ENCODE measurements at regions not wholly inside any gene's neighbourhood (a gene's known extent, or its start where the extent isn't known, plus 50 kb on each side); places are given as distances from the start of the nearest gene placed in this dataset.

DNA sequence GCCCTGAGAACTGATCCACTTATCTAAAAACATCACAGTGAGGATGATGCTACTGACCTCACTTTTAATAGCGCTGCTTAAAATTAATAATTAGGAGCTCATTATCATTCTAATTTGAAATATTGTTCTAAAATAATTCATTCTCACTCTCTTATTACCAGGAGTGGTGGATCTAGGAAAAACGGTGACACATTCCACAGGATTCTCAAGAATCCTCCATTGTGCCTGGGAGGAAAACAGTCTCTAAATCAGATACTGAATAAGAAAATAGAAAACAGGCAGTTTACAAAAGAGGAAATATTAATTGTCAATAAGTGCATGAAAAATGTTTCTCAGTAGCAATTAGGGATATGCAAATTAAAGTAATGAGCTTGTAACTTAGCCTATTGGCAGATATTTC lies 187.4 kb downstream of the TENT5A start:
- Histone ChIP-seq H3K4me3 (ENCODE audit: low read length) (no peak overlapping the region), H3K36me3 (ENCODE audit: control insufficient read depth, insufficient read depth, low read length) (no peaks in the 10 kb centered on the region), H3K4me1 (ENCODE audit: control insufficient read depth, insufficient read depth, low read length) (no peaks in the 10 kb centered on the region), H3K27ac (ENCODE audit: low read length) (no peak overlapping the region), H3K27me3 (ENCODE audit: control insufficient read depth, insufficient read depth, low read length) (no peaks in the 10 kb centered on the region), H3K9me3 (replicated peaks; ENCODE audit: control insufficient read depth, low read depth, low read length) (no peaks in the 10 kb centered on the region)
- no peak for DNase-seq
- WGBS (ENCODE audit: insufficient coverage), result no CpG with 5 or more reads among the region's 2 CpGs

DNA sequence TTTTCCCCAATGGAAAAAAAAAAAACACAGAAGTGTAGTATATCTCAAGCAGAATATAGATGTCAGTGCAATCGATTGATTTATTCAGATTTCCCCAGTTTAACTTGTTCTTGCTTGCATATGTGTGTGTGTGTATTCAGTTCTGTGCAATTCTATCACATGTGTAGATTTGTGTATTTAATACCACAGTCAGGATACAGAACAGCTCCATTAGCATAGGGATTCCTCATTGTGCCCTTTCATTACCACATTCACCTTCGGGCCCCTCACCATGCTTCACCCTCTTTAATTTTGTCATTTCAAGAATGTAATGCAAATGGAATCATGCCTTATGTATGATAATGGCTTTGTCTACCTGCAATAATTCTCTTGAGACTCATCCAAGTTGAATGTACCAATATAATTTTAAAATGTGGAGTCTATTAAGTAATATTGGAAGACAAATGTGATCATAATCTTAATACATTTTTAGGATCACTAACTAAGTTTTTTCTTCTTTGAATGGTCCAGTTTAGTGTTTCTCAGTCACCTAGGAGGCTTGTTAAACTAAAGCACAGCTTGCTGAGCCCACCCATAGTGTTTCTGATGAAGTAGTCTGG lies 187.9 kb downstream of the TENT5A start:
- no peaks in the 10 kb centered on the region for H3K36me3 ChIP-seq (ENCODE audit: control insufficient read depth, insufficient read depth, low read length)
- H3K27ac ChIP-seq (ENCODE audit: low read length), result no peak overlapping the region
- H3K9me3 ChIP-seq (replicated peaks; ENCODE audit: control insufficient read depth, low read depth, low read length), result no peaks in the 10 kb centered on the region
- DNase-seq, result no peak
- no peaks in the 10 kb centered on the region for H3K27me3 ChIP-seq (ENCODE audit: control insufficient read depth, insufficient read depth, low read length)
- no peaks in the 10 kb centered on the region for H3K4me1 ChIP-seq (ENCODE audit: control insufficient read depth, insufficient read depth, low read length)
- no peak overlapping the region for H3K4me3 ChIP-seq (ENCODE audit: low read length)
- no CpG with 5 or more reads among the region's 2 CpGs for WGBS (ENCODE audit: insufficient coverage)

GRCh38 chr6:81562169-81562568 lies 190.3 kb downstream of the TENT5A start:
- no peak overlapping the region for H3K27ac ChIP-seq (ENCODE audit: low read length)
- no peak overlapping the region for H3K4me3 ChIP-seq (ENCODE audit: low read length)
- WGBS (ENCODE audit: insufficient coverage), result no CpG with 5 or more reads among the region's 2 CpGs
- H3K4me1 ChIP-seq (ENCODE audit: control insufficient read depth, insufficient read depth, low read length), result no peaks in the 10 kb centered on the region
- peak; percentile 60 for DNase-seq
- no peaks in the 10 kb centered on the region for H3K27me3 ChIP-seq (ENCODE audit: control insufficient read depth, insufficient read depth, low read length)
- no peaks in the 10 kb centered on the region for H3K36me3 ChIP-seq (ENCODE audit: control insufficient read depth, insufficient read depth, low read length)
- H3K9me3 ChIP-seq (replicated peaks; ENCODE audit: control insufficient read depth, low read depth, low read length), result no peaks in the 10 kb centered on the region

DNA sequence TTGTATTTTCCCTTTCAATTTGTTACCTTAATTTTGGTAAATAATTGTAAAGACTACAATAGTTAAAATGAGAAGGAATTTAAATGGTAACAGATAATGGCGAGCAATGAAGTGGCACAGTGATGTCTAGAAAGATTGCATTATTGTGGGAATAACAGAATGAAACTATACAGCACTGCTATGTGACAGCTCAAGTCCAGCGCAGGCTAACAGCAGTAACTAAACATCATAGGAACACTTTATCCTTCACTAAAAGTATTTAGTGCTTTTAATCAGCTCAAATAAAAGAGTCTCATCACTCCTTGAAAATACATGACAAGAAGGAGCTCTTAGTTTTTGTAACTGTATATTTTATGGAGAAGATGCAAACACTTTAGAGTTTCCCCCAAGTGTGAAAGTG lies 190.8 kb downstream of the TENT5A start:
- no peaks in the 10 kb centered on the region for H3K36me3 ChIP-seq (ENCODE audit: control insufficient read depth, insufficient read depth, low read length)
- WGBS (ENCODE audit: insufficient coverage), result no CpG with 5 or more reads among the region's 2 CpGs

GRCh38 chr6:81561071-81561564 lies 191.4 kb downstream of the TENT5A start:
- H3K9me3 ChIP-seq (replicated peaks; ENCODE audit: control insufficient read depth, low read depth, low read length), result no peaks in the 10 kb centered on the region
- DNase-seq, result no peak
- 100% methylated on average over 1 of the region's 2 CpGs for WGBS (ENCODE audit: insufficient coverage)
- no peaks in the 10 kb centered on the region for H3K4me1 ChIP-seq (ENCODE audit: control insufficient read depth, insufficient read depth, low read length)
- no peak overlapping the region for H3K4me3 ChIP-seq (ENCODE audit: low read length)
- no peaks in the 10 kb centered on the region for H3K27me3 ChIP-seq (ENCODE audit: control insufficient read depth, insufficient read depth, low read length)
- H3K36me3 ChIP-seq (ENCODE audit: control insufficient read depth, insufficient read depth, low read length), result no peaks in the 10 kb centered on the region
- no peak overlapping the region for H3K27ac ChIP-seq (ENCODE audit: low read length)

More for the DNA sequence above, 190.8 kb downstream of the TENT5A start:
- no peak overlapping the region for H3K4me3 ChIP-seq (ENCODE audit: low read length)
- no peaks in the 10 kb centered on the region for H3K9me3 ChIP-seq (replicated peaks; ENCODE audit: control insufficient read depth, low read depth, low read length)
- H3K27me3 ChIP-seq (ENCODE audit: control insufficient read depth, insufficient read depth, low read length), result no peaks in the 10 kb centered on the region
- no peak overlapping the region for H3K27ac ChIP-seq (ENCODE audit: low read length)
- no peak for DNase-seq
- H3K4me1 ChIP-seq (ENCODE audit: control insufficient read depth, insufficient read depth, low read length), result no peaks in the 10 kb centered on the region

DNA sequence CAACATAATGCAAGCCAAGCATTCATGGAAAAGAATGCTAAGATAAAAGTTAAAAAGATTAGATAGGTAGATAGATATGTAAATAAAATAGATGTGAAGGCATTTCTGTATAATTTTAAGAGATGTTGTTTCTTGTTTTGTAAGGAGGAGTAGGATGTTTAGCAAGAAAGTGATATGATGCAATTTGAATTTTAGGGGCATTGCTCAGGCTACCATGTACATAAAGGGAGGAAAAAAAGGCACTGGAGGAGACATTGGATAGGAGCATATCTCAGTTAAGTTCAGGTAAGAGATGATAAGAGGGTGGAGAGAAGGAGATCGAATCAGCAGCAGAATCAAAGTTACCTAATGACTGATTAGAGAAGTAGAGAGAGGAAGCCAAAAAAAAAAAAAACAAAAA lies 194.7 kb downstream of the TENT5A start:
- H3K36me3 ChIP-seq (ENCODE audit: control insufficient read depth, insufficient read depth, low read length), result no peaks in the 10 kb centered on the region
- H3K27me3 ChIP-seq (ENCODE audit: control insufficient read depth, insufficient read depth, low read length), result no peaks in the 10 kb centered on the region
- H3K27ac ChIP-seq (ENCODE audit: low read length), result no peak overlapping the region
- no peaks in the 10 kb centered on the region for H3K4me1 ChIP-seq (ENCODE audit: control insufficient read depth, insufficient read depth, low read length)
- H3K4me3 ChIP-seq (ENCODE audit: low read length), result no peak overlapping the region
- DNase-seq, result no peak
- no CpG with 5 or more reads among the region's 1 CpG for WGBS (ENCODE audit: insufficient coverage)
- H3K9me3 ChIP-seq (replicated peaks; ENCODE audit: control insufficient read depth, low read depth, low read length), result no peaks in the 10 kb centered on the region

- no peak overlapping the region for H3K27ac ChIP-seq (ENCODE audit: low read length)
- no peaks in the 10 kb centered on the region for H3K4me1 ChIP-seq (ENCODE audit: control insufficient read depth, insufficient read depth, low read length)
- DNase-seq, result peak; percentile 65
- WGBS (ENCODE audit: insufficient coverage), result no CpG with 5 or more reads among the region's 2 CpGs
- H3K4me3 ChIP-seq (ENCODE audit: low read length), result no peak overlapping the region
- H3K9me3 ChIP-seq (replicated peaks; ENCODE audit: control insufficient read depth, low read depth, low read length), result no peaks in the 10 kb centered on the region
- H3K27me3 ChIP-seq (ENCODE audit: control insufficient read depth, insufficient read depth, low read length), result no peaks in the 10 kb centered on the region
- no peaks in the 10 kb centered on the region for H3K36me3 ChIP-seq (ENCODE audit: control insufficient read depth, insufficient read depth, low read length)
Measured at GRCh38 chr6:81556551-81556950, 195.9 kb downstream of the TENT5A start.

DNA sequence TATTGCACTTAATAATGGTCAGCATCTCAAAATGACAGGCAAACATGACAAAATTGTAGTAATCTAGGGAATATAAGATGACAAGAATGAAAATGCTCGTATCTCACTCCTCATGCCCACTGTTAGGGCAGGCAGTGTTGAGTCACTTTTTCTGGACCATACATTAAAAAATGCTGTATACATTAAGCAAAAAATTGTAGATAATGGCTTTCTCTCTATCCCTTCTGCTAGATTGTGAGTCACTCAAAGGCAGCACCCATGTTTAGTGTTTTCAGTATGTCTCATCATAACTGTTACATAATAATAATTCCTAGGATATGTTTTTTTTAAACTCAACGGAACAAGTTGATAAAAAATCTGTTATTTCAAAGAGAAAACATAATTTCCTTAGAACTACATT lies 199.3 kb downstream of the TENT5A start:
- no peaks in the 10 kb centered on the region for H3K27me3 ChIP-seq (ENCODE audit: control insufficient read depth, insufficient read depth, low read length)
- DNase-seq, result no peak
- no peak overlapping the region for H3K4me3 ChIP-seq (ENCODE audit: low read length)
- WGBS (ENCODE audit: insufficient coverage), result no CpG with 5 or more reads among the region's 2 CpGs
- no peaks in the 10 kb centered on the region for H3K4me1 ChIP-seq (ENCODE audit: control insufficient read depth, insufficient read depth, low read length)
- no peaks in the 10 kb centered on the region for H3K36me3 ChIP-seq (ENCODE audit: control insufficient read depth, insufficient read depth, low read length)
- no peaks in the 10 kb centered on the region for H3K9me3 ChIP-seq (replicated peaks; ENCODE audit: control insufficient read depth, low read depth, low read length)
- H3K27ac ChIP-seq (ENCODE audit: low read length), result no peak overlapping the region

DNA sequence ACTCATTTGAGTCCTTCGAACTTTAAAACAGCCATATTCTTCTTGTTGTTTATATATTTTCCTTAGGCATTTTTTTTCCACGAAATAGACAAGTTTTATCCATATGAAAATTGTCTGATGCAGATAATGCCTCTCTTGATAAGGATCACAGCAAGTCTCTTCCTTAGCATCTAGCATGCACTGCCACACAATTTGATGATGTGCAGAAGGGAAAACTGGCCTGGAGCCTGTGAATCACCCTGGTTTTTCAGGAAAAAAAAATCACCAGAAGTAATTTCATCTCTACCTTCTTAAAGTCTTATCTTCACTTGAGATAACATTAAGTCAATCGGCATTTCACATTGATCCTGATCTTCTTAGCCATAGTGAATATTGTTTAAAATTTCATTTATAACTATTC lies 199.8 kb downstream of the TENT5A start:
- H3K9me3 ChIP-seq (replicated peaks; ENCODE audit: control insufficient read depth, low read depth, low read length), result no peaks in the 10 kb centered on the region
- no peak overlapping the region for H3K27ac ChIP-seq (ENCODE audit: low read length)
- no peaks in the 10 kb centered on the region for H3K27me3 ChIP-seq (ENCODE audit: control insufficient read depth, insufficient read depth, low read length)
- no peak for DNase-seq
- no peaks in the 10 kb centered on the region for H3K4me1 ChIP-seq (ENCODE audit: control insufficient read depth, insufficient read depth, low read length)
- no CpG with 5 or more reads among the region's 3 CpGs for WGBS (ENCODE audit: insufficient coverage)
- no peak overlapping the region for H3K4me3 ChIP-seq (ENCODE audit: low read length)
- H3K36me3 ChIP-seq (ENCODE audit: control insufficient read depth, insufficient read depth, low read length), result no peaks in the 10 kb centered on the region

DNA sequence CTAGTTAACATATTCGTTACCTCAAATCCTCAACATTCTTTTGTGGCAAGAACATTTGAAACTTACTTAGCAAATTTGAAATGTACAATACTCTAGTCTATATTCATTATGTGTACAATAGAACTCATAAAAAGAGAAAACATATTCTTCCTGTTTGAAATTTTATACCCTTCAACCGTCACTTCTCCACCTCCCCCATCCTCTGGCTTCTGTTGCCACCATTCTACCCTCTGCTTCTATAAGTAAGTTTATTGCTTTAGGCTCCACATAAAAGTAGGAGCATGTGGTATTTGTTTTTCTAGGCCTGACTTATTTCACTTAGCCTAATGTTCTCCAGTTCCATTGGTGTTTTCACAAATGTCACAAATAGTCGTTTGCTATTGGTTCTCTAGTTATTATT lies 205.3 kb downstream of the TENT5A start:
- DNase-seq, result no peak
- Histone ChIP-seq H3K27ac (ENCODE audit: low read length) (no peak overlapping the region), H3K4me1 (ENCODE audit: control insufficient read depth, insufficient read depth, low read length) (no peaks in the 10 kb centered on the region), H3K36me3 (ENCODE audit: control insufficient read depth, insufficient read depth, low read length) (no peaks in the 10 kb centered on the region), H3K27me3 (ENCODE audit: control insufficient read depth, insufficient read depth, low read length) (no peaks in the 10 kb centered on the region), H3K4me3 (ENCODE audit: low read length) (no peak overlapping the region), H3K9me3 (replicated peaks; ENCODE audit: control insufficient read depth, low read depth, low read length) (no peaks in the 10 kb centered on the region)
- WGBS (ENCODE audit: insufficient coverage), result no CpG with 5 or more reads among the region's 3 CpGs

DNA sequence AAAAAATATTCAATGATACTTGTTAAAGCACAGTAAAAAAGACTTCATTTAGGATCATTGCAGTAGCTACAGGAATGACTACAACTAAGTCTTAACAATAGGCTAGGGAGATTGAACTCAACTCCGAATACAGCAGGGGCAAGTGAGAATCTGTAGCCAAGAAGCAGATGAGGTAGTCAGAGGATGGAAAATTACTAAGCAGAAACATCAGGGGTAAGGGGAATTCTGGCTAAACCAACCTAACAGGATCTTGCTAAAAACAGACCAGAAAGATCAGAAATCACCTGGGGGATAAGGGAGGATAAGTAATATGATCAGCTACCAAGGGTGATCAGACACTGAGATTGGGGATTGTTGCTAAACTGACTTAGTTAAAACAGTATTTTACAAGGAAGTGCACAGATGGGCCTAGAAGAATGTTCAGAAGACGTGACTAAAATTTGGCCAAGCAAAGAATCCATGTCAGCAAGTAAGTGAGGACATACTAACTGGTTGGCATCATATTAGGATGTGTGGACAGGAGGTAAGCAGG lies 217.5 kb downstream of the TENT5A start:
- Histone ChIP-seq H3K4me1 (ENCODE audit: control insufficient read depth, insufficient read depth, low read length) (no peaks in the 10 kb centered on the region), H3K4me3 (ENCODE audit: low read length) (no peak overlapping the region), H3K27me3 (ENCODE audit: control insufficient read depth, insufficient read depth, low read length) (no peaks in the 10 kb centered on the region), H3K27ac (ENCODE audit: low read length) (no peak overlapping the region), H3K9me3 (replicated peaks; ENCODE audit: control insufficient read depth, low read depth, low read length) (no peaks in the 10 kb centered on the region), H3K36me3 (ENCODE audit: control insufficient read depth, insufficient read depth, low read length) (no peaks in the 10 kb centered on the region)
- 83% methylated on average over 1 of the region's 2 CpGs for WGBS (ENCODE audit: insufficient coverage)
- no peak for DNase-seq

Data from muscle of leg (tissue), 3 donors.